Fibroblast of the conjunctiva (primary cell): ENCODE measurements at regions not wholly inside any gene's neighbourhood (a gene's known extent, or its start where the extent isn't known, plus 50 kb on each side); places are given as distances from the start of the nearest gene placed in this dataset.

Experiments
- DNase-seq: peaks from one replicate; pipeline ENCODE4 v3.0.0-alpha.2; 2010; ENCODE audit warnings: low read depth

- DNase-seq, result no peak
Measured at GRCh38 chr3:88209356-88209755, 59.6 kb downstream of the C3orf38 start.

GRCh38 chr3:88211096-88211890 lies 61.5 kb downstream of the C3orf38 start:
- no peak for DNase-seq

GRCh38 chr3:88219138-88219792 lies 69.5 kb downstream of the C3orf38 start:
- peak; percentile 51 for DNase-seq

GRCh38 chr3:88220126-88220525 lies 70.4 kb downstream of the C3orf38 start:
- DNase-seq, result no peak

- no peak for DNase-seq
Measured at GRCh38 chr3:88221726-88222125, 72.0 kb downstream of the C3orf38 start.

- DNase-seq, result no peak
Measured at GRCh38 chr3:88222343-88222742, 72.6 kb downstream of the C3orf38 start.

- no peak for DNase-seq
Measured at GRCh38 chr3:88225326-88226008, 75.7 kb downstream of the C3orf38 start.

GRCh38 chr3:88226910-88227309 lies 77.2 kb downstream of the C3orf38 start:
- no peak for DNase-seq

GRCh38 chr3:88230638-88231037 lies 80.9 kb downstream of the C3orf38 start:
- no peak for DNase-seq

GRCh38 chr3:88231207-88231606 lies 81.4 kb downstream of the C3orf38 start:
- no peak for DNase-seq

GRCh38 chr3:88231632-88232031 lies 81.9 kb downstream of the C3orf38 start:
- DNase-seq, result no peak

- DNase-seq, result no peak
Measured at GRCh38 chr3:88235102-88235501, 85.3 kb downstream of the C3orf38 start.

GRCh38 chr3:88239870-88240269 lies 90.1 kb downstream of the C3orf38 start:
- DNase-seq, result no peak

- DNase-seq, result no peak
Measured at GRCh38 chr3:88248658-88249057, 98.9 kb downstream of the C3orf38 start.

GRCh38 chr3:88259045-88259444 lies 109.3 kb downstream of the C3orf38 start:
- no peak for DNase-seq

- no peak for DNase-seq
Measured at GRCh38 chr3:88262527-88262926, 112.8 kb downstream of the C3orf38 start.

- DNase-seq, result no peak
Measured at GRCh38 chr3:88263417-88264100, 113.8 kb downstream of the C3orf38 start.

GRCh38 chr3:88267441-88267840 lies 117.7 kb downstream of the C3orf38 start:
- no peak for DNase-seq

GRCh38 chr3:88267847-88268246 lies 118.1 kb downstream of the C3orf38 start:
- no peak for DNase-seq

- DNase-seq, result no peak
Measured at GRCh38 chr3:88280326-88280725, 130.6 kb downstream of the C3orf38 start.

- no peak for DNase-seq
Measured at GRCh38 chr3:88282528-88283241, 132.9 kb downstream of the C3orf38 start.

GRCh38 chr3:88283242-88283592 lies 133.5 kb downstream of the C3orf38 start:
- no peak for DNase-seq
